AG04450 (cell line): ENCODE measurements at regions not wholly inside any gene's neighbourhood (a gene's known extent, or its start where the extent isn't known, plus 50 kb on each side); places are given as distances from the start of the nearest gene placed in this dataset.

Experiments used
- CTCF ChIA-PET: fragments of 300-600, 350-600 bp; formaldehyde crosslinking; extraction: SDS; loops from one replicate; lab custom pipeline; 2022; ENCODE audit warnings: antibody characterized with exemption, inconsistent platforms; lab: Charles Lee
- POLR2A ChIA-PET: fragments of 350-600 bp; formaldehyde crosslinking; extraction: SDS; loops from one replicate; lab custom pipeline; 2021; ENCODE audit warnings: antibody characterized with exemption, inconsistent platforms; lab: Yijun Ruan, JAX
- DNase-seq: peaks from one replicate; pipeline ENCODE4 v3.0.0-alpha.2; 2011; ENCODE audit warnings: low read depth, low spot score
- H3K27ac ChIP-seq: one replicate; pipeline ENCODE4 v1.5.1; 2012; ENCODE audit warnings: low read depth, low read length, control low read depth
- H3K27me3 ChIP-seq: one replicate; pipeline ENCODE4 v1.6.0; 2012; ENCODE audit warnings: low read length; ENCODE audit not compliant: control insufficient read depth, insufficient read depth
- H3K4me3 ChIP-seq: 2 replicates; pipeline ENCODE4 v1.5.1; 2011; ENCODE audit warnings: mild to moderate bottlenecking, low read depth, low read length, control low read depth
- H3K9me3 ChIP-seq: 2 replicates; pipeline ENCODE4 v1.5.1; 2012; ENCODE audit warnings: low read length; ENCODE audit not compliant: control insufficient read depth, insufficient read depth
- TF ChIP-seq, protein P1 (sequence below): IDR thresholded peaks from 2 replicates; pipeline ENCODE4 v1.5.1; 2011; ENCODE audit warnings: low read depth, low read length, control low read depth, inconsistent platforms

DNA sequence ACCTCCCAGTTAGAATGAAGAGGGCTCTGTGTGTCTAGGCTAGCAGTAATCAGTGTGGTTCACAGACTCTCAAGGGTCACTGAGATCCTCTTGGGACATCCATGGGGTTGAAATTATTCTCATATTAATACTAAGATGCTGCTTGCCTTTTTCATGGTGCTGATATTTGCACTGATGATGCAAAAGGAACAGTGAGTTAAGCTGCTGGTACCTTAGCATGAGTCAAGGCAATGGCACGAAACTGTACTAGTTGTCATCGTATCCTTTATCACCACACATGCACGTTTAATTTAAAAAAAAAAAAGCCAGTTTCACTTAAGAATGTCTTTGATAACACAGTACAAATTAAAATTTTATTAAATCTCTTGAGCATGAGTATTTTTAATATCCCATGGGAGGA is 151.9 kb upstream of the TANK start:
- ChIA-PET POLR2A (no interaction called here), CTCF (no interaction called here)
- DNase-seq: no peak
- H3K4me3 ChIP-seq: no peak overlapping the region
- TF ChIP-seq, protein P1, sequence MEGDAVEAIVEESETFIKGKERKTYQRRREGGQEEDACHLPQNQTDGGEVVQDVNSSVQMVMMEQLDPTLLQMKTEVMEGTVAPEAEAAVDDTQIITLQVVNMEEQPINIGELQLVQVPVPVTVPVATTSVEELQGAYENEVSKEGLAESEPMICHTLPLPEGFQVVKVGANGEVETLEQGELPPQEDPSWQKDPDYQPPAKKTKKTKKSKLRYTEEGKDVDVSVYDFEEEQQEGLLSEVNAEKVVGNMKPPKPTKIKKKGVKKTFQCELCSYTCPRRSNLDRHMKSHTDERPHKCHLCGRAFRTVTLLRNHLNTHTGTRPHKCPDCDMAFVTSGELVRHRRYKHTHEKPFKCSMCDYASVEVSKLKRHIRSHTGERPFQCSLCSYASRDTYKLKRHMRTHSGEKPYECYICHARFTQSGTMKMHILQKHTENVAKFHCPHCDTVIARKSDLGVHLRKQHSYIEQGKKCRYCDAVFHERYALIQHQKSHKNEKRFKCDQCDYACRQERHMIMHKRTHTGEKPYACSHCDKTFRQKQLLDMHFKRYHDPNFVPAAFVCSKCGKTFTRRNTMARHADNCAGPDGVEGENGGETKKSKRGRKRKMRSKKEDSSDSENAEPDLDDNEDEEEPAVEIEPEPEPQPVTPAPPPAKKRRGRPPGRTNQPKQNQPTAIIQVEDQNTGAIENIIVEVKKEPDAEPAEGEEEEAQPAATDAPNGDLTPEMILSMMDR: no peak
- no peak overlapping the region for H3K27ac ChIP-seq
- H3K27me3 ChIP-seq: peaks cover 5% of the 10 kb centered on the region
- H3K9me3 ChIP-seq: no peaks in the 10 kb centered on the region

DNA sequence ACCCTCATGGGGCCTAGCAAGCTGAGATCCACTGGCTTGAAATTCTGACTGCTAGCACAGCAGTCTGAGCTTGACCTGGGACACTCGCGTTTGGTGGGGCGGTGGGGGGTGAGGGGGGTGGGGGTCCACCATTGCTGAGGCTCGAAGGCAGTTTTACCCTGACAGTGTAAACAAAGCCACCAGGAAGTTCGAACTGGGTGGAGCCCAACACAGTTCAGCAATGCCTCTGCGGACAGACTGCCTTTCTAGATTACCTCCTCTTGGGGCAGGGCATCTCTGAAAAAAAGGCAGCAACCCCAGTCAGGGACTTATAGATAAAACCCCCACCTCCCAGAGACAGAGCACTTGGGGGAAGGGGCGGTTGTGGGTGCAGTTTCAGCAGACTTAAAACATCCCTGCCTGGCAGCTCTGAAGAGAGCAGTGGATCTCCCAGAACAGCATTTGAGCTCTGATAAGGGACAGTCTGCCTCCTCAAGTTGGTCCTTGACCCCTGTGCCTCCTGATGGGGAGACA is 149.7 kb upstream of the TANK start:
- CTCF ChIA-PET: no interaction called here

DNA sequence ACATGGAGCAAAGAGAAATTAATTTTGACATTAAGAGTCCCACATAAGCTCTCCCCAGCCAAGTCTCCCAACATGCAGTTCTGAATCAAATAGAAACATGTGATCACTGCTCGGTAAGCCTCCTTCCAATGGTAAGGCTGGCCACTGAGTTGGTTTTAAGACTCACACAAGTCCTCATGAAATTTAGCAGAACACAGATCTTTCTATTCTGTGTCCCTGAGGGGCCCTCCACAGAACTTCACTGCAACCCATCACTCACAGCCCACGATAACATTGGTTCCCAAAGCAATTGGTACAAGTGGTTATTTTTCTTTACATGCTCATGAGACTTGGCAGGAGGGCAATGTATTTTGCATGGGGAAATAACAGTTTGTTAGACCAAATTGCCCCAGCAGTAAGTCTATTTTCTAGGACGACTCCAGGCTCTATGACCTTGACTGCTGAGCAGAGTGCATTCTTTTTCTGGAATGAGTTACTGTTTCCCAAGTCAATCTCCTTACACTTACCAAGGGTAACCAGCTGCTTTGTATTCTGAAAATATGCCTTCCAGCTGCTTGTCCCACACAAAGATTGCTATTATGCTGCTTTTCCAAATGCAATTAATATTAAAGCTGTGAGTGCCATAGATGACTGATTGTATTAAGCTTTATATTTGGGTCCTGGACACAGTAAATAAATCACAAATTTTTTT is 142.3 kb upstream of the TANK start:
- Histone ChIP-seq H3K9me3 (no peaks in the 10 kb centered on the region), H3K27ac (no peak overlapping the region), H3K4me3 (no peak overlapping the region), H3K27me3 (no peaks in the 10 kb centered on the region)
- ChIA-PET POLR2A (no interaction called here), CTCF (interaction anchor here (0.7 to 1.7 kb wide), 3 partner anchors 13 to 46 kb away, joined by 3 to 5 read pairs (median 3); no protein-coding TSS in a partner anchor)
- TF ChIP-seq, protein P1: no peak
- DNase-seq: no peak

More for the DNA sequence above, 149.7 kb upstream of the TANK start:
- peaks cover 5% of the 10 kb centered on the region for H3K27me3 ChIP-seq
- POLR2A ChIA-PET: no interaction called here
- no peak overlapping the region for H3K4me3 ChIP-seq
- TF ChIP-seq, protein P1: no peak
- DNase-seq: no peak
- no peak overlapping the region for H3K27ac ChIP-seq
- H3K9me3 ChIP-seq: no peaks in the 10 kb centered on the region

DNA sequence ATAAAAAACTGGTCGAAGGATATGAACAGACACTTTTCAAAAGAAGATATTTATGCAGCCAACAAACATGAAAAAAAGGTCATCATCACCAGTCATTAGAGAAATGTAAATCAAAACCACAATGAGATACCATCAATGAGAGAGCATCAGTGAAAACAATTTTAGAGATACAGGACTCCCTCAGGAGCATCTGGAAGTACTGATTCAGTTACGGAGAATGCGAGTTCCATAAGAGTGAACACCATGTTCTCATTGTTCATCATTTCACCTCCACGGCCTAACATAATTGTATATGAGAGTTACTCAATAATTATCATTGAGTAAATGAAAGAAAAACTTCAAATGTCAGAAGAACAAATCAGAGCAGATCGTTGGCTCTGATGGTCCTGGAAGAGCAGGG is 140.9 kb upstream of the TANK start:
- ChIA-PET CTCF (interaction anchor here (0.9 to 1.4 kb wide), 3 partner anchors 15 to 45 kb away, joined by 3 to 6 read pairs (median 4); no protein-coding TSS in a partner anchor), POLR2A (no interaction called here)
- H3K27me3 ChIP-seq: no peaks in the 10 kb centered on the region
- no peak overlapping the region for H3K27ac ChIP-seq
- DNase-seq: no peak
- TF ChIP-seq, protein P1: no peak
- no peak overlapping the region for H3K4me3 ChIP-seq
- no peaks in the 10 kb centered on the region for H3K9me3 ChIP-seq

DNA sequence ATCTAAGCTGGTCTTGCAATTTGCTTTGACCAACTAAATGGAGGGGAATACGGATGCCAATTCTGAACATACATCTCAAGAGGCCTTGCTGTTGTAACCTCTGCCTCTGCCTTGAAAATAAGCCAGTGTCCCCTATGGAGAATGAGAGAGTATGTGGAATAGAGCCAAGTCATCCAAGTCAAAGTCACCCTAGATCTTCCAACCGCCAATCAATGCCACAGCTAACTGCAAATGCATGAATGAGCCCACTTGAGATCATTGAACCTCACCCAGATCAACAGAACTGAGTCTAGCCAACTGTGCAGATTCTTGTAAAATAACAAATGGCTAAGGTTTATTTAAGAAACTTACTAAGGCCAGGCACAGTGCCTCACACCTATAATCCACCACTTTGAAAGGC is 139.8 kb upstream of the TANK start:
- Histone ChIP-seq H3K27me3 (no peaks in the 10 kb centered on the region), H3K9me3 (no peaks in the 10 kb centered on the region), H3K4me3 (no peak overlapping the region), H3K27ac (no peak overlapping the region)
- no peak for DNase-seq
- TF ChIP-seq, protein P1: no peak
- CTCF ChIA-PET: interaction anchor here (1.2 to 1.4 kb wide), 3 partner anchors 26 to 44 kb away, joined by 3 to 6 read pairs (median 4); no protein-coding TSS in a partner anchor
- POLR2A ChIA-PET: no interaction called here
